ENCODE measurements at regions not wholly inside any gene's neighbourhood (a gene's known extent, or its start where the extent isn't known, plus 50 kb on each side); places are given as distances from the start of the nearest gene placed in this dataset.

DNA sequence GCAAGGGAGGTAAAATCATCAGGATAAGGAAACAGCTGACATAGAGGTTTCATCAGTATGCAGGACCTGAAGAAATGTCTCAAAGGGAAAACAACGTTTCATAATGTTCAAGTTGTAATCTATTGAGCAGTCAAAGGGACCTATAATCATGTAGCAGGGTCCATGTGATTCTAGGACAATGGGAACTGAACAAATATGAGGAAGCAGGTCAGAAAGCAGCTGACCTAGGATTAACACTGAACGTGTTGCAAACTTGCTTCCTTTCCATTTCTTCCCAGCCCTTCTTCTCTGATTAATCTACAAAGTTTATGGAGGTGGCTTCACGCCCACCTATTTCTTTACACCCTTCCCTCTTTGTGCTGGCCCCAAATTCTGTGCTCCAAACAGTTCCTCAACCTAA, 256.9 kb upstream of the AKR1E2 start:
- TF ChIP-seq, protein P1, sequence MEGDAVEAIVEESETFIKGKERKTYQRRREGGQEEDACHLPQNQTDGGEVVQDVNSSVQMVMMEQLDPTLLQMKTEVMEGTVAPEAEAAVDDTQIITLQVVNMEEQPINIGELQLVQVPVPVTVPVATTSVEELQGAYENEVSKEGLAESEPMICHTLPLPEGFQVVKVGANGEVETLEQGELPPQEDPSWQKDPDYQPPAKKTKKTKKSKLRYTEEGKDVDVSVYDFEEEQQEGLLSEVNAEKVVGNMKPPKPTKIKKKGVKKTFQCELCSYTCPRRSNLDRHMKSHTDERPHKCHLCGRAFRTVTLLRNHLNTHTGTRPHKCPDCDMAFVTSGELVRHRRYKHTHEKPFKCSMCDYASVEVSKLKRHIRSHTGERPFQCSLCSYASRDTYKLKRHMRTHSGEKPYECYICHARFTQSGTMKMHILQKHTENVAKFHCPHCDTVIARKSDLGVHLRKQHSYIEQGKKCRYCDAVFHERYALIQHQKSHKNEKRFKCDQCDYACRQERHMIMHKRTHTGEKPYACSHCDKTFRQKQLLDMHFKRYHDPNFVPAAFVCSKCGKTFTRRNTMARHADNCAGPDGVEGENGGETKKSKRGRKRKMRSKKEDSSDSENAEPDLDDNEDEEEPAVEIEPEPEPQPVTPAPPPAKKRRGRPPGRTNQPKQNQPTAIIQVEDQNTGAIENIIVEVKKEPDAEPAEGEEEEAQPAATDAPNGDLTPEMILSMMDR (IDR thresholded peaks at IDR 0.05; ENCODE audit: insufficient read depth, low read depth, low read length), result no peak
- TF ChIP-seq EZH2 (IDR thresholded peaks at IDR 0.05; ENCODE audit: insufficient read depth, low read length), result no peak
